PC-9 (cell line): ENCODE measurements at regions not wholly inside any gene's neighbourhood (a gene's known extent, or its start where the extent isn't known, plus 50 kb on each side); places are given as distances from the start of the nearest gene placed in this dataset.

ENCODE experiments used
- BruUV-seq: library from RNA; stranded (reverse); fragments of 400-500 nt; replicated peaks from 2 replicates; lab custom pipeline; 2021; lab: Mats Ljungman, UMichigan
- CTCF ChIA-PET: fragments of 300-600 bp; sonication (Branson Sonifier 250); formaldehyde crosslinking; loops from one replicate; lab custom pipeline; 2022; ENCODE audit warnings: antibody characterized with exemption; lab: Charles Lee
- POLR2A ChIA-PET: fragments of 300-600 bp; sonication (Branson Sonifier 250); formaldehyde crosslinking; loops from one replicate; lab custom pipeline; 2022; ENCODE audit warnings: antibody characterized with exemption; ENCODE audit not compliant: unreplicated experiment; lab: Charles Lee
- DNase-seq, 2 experiments: peaks; one replicate each; pipeline versions ENCODE4 v3.0.0 to v3.0.0-alpha.2; 2015 to 2022; ENCODE audit warnings: mixed read lengths in 1 of 2
- H2AFZ ChIP-seq: fragments of 200-600 bp; sonication (generic); 2 replicates; pipeline ENCODE4 v1.8.1; 2017; ENCODE audit warnings: antibody characterized with exemption
- H3F3A ChIP-seq: fragments of 200-600 bp; sonication (generic); 2 replicates; pipeline ENCODE4 v1.8.1; 2017; ENCODE audit warnings: antibody characterized with exemption, mild to moderate bottlenecking, low read depth; ENCODE audit not compliant: insufficient read depth
- H3K27ac ChIP-seq: fragments of 200-600 bp; sonication (generic); 2 replicates; pipeline ENCODE4 v1.6.1; 2016; ENCODE audit warnings: mixed run types
- H3K27me3 ChIP-seq: fragments of 200-600 bp; sonication (generic); 2 replicates; pipeline ENCODE4 v1.6.1; 2016; ENCODE audit warnings: low read depth, mixed run types; ENCODE audit not compliant: insufficient read depth
- H3K36me3 ChIP-seq: fragments of 200-600 bp; sonication (generic); 2 replicates; pipeline ENCODE4 v1.6.1; 2016; ENCODE audit warnings: low read depth, mixed run types
- H3K4me1 ChIP-seq: fragments of 200-600 bp; sonication (generic); replicated peaks from 2 replicates; pipeline ENCODE4 v1.6.1; 2016; ENCODE audit warnings: mixed run types; ENCODE audit not compliant: insufficient read depth
- H3K4me2 ChIP-seq: fragments of 200-600 bp; sonication (generic); 2 replicates; pipeline ENCODE4 v1.6.1; 2017; ENCODE audit warnings: mixed run types
- H3K4me3 ChIP-seq: fragments of 200-600 bp; sonication (generic); 2 replicates; pipeline ENCODE4 v1.6.1; 2016; ENCODE audit warnings: mixed run types
- H3K79me2 ChIP-seq: fragments of 200-600 bp; sonication (generic); 2 replicates; pipeline ENCODE4 v1.6.1; 2017; ENCODE audit warnings: low read depth, mixed run types
- H3K9me2 ChIP-seq: fragments of 200-600 bp; sonication (generic); 2 replicates; pipeline ENCODE4 v1.8.1; 2017; ENCODE audit warnings: mild to moderate bottlenecking; ENCODE audit not compliant: insufficient read depth
- H3K9me3 ChIP-seq: fragments of 200-600 bp; sonication (generic); 2 replicates; pipeline ENCODE4 v1.8.1; 2016; ENCODE audit warnings: low read depth; ENCODE audit not compliant: insufficient read depth
- H4K20me1 ChIP-seq: fragments of 200-600 bp; sonication (generic); 2 replicates; pipeline ENCODE4 v1.8.1; 2017; ENCODE audit not compliant: insufficient read depth
- CTCF ChIP-seq: fragments of 200-600 bp; sonication (generic); conservative IDR thresholded peaks from 2 replicates; pipeline ENCODE4 v1.6.1; 2017; ENCODE audit warnings: mixed run types, antibody characterized with exemption, mild to moderate bottlenecking, moderate library complexity
- EZH2 ChIP-seq: fragments of 200-600 bp; sonication (generic); IDR thresholded peaks from 2 replicates; pipeline ENCODE4 v1.8.0; 2017; ENCODE audit warnings: antibody characterized with exemption, low read depth
- intact Hi-C: fragments of 100-400 bp; cut with micrococcal nuclease; formaldehyde crosslinking; loops from one replicate; pipeline ENCODE4 v1.10.0; 2022; ENCODE audit not compliant: unreplicated experiment

GRCh38 chr12:105750096-105750495 lies 388.7 kb downstream of the NUAK1 start:
- no peaks in the 10 kb centered on the region for H3K9me2 ChIP-seq
- no peaks in the 10 kb centered on the region for H3K9me3 ChIP-seq
- H3K27ac ChIP-seq, result no peak overlapping the region
- H3F3A ChIP-seq, result no peaks in the 10 kb centered on the region
- POLR2A ChIA-PET, result no interaction called here
- no peak overlapping the region for H3K4me3 ChIP-seq
- H3K27me3 ChIP-seq, result no peaks in the 10 kb centered on the region
- no peaks in the 10 kb centered on the region for H3K4me1 ChIP-seq
- no peak overlapping the region for H3K4me2 ChIP-seq
- TF ChIP-seq CTCF, result no peak
- no peak for TF ChIP-seq EZH2
- no peaks in the 10 kb centered on the region for H3K79me2 ChIP-seq
- H2AFZ ChIP-seq, result no peak overlapping the region
- H3K36me3 ChIP-seq, result no peaks in the 10 kb centered on the region
- no peaks in the 10 kb centered on the region for H4K20me1 ChIP-seq
- intact Hi-C loops, result no loop called here
- no peak for DNase-seq
- BruUV-seq, result no TSS peak
- CTCF ChIA-PET, result no interaction called here

- Histone ChIP-seq H3K4me2 (no peak overlapping the region), H3K27ac (no peak overlapping the region), H2AFZ (no peak overlapping the region), H3K9me3 (no peaks in the 10 kb centered on the region), H4K20me1 (no peaks in the 10 kb centered on the region), H3K79me2 (no peaks in the 10 kb centered on the region), H3F3A (no peaks in the 10 kb centered on the region), H3K4me3 (no peak overlapping the region), H3K27me3 (no peaks in the 10 kb centered on the region), H3K36me3 (no peaks in the 10 kb centered on the region), H3K9me2 (no peaks in the 10 kb centered on the region), H3K4me1 (no peaks in the 10 kb centered on the region)
- CTCF ChIA-PET, result no interaction called here
- no peak for DNase-seq
- TF ChIP-seq EZH2 (no peak), CTCF (no peak)
- POLR2A ChIA-PET, result no interaction called here
- intact Hi-C loops, result no loop called here
- BruUV-seq, result no TSS peak
Observed at GRCh38 chr12:105754313-105754712, 384.4 kb downstream of the NUAK1 start.

GRCh38 chr12:105756961-105757360 lies 381.8 kb downstream of the NUAK1 start:
- Histone ChIP-seq H3K79me2 (no peaks in the 10 kb centered on the region), H4K20me1 (no peaks in the 10 kb centered on the region), H3K9me3 (no peaks in the 10 kb centered on the region), H3K36me3 (no peaks in the 10 kb centered on the region), H3F3A (no peaks in the 10 kb centered on the region), H3K4me3 (no peak overlapping the region), H2AFZ (no peak overlapping the region), H3K4me2 (no peak overlapping the region), H3K27me3 (no peaks in the 10 kb centered on the region), H3K4me1 (no peaks in the 10 kb centered on the region), H3K27ac (no peak overlapping the region), H3K9me2 (no peaks in the 10 kb centered on the region)
- POLR2A ChIA-PET, result no interaction called here
- BruUV-seq, result no TSS peak
- DNase-seq, result no peak
- CTCF ChIA-PET, result no interaction called here
- TF ChIP-seq CTCF (no peak), EZH2 (no peak)
- intact Hi-C loops, result no loop called here
